GM18873 (cell line): ENCODE measurements at regions not wholly inside any gene's neighbourhood (a gene's known extent, or its start where the extent isn't known, plus 50 kb on each side); places are given as distances from the start of the nearest gene placed in this dataset.
"Not testable (repeated sequence)": the region's sequence is repeated elsewhere in the genome, so short reads cannot be mapped to it uniquely, and the experiment has no call there.

Experiments
- ATAC-seq: cut with Tn5 transposase; IDR thresholded peaks from one replicate; pipeline ENCODE4 v1.9.1; 2021; ENCODE audit warnings: mild to moderate bottlenecking, moderate library complexity, moderate number of reproducible peaks; ENCODE audit not compliant: unreplicated experiment, low FRiP score

GRCh38 chr4:14333616-14334015 is 668.7 kb upstream of the CPEB2 start:
- ATAC-seq = no peak

GRCh38 chr4:14334166-14334565 is 668.1 kb upstream of the CPEB2 start:
- ATAC-seq = no peak

GRCh38 chr4:14335872-14336271 is 666.4 kb upstream of the CPEB2 start:
- ATAC-seq = no peak

- no peak for ATAC-seq
Observed at GRCh38 chr4:14336656-14337055, 665.6 kb upstream of the CPEB2 start.

- no peak for ATAC-seq
Observed at GRCh38 chr4:14337892-14338584, 664.2 kb upstream of the CPEB2 start.

- ATAC-seq = no peak
Observed at GRCh38 chr4:14338585-14339265, 663.6 kb upstream of the CPEB2 start.

- no peak for ATAC-seq
Observed at GRCh38 chr4:14339715-14340114, 662.6 kb upstream of the CPEB2 start.

- no peak for ATAC-seq
Observed at GRCh38 chr4:14340321-14340720, 662.0 kb upstream of the CPEB2 start.

GRCh38 chr4:14343961-14344360 is 658.3 kb upstream of the CPEB2 start:
- ATAC-seq = no peak

GRCh38 chr4:14345356-14345775 is 656.9 kb upstream of the CPEB2 start:
- ATAC-seq = no peak

GRCh38 chr4:14347526-14347925 is 654.8 kb upstream of the CPEB2 start:
- no peak for ATAC-seq

GRCh38 chr4:14348506-14348905 is 653.8 kb upstream of the CPEB2 start:
- no peak for ATAC-seq

- not testable (repeated sequence) for ATAC-seq
Observed at GRCh38 chr4:14358544-14359160, 643.6 kb upstream of the CPEB2 start.

- ATAC-seq = no peak
Observed at GRCh38 chr4:14359991-14360390, 642.3 kb upstream of the CPEB2 start.

- no peak for ATAC-seq
Observed at GRCh38 chr4:14361084-14361483, 641.2 kb upstream of the CPEB2 start.

- no peak for ATAC-seq
Observed at GRCh38 chr4:14362385-14362784, 639.9 kb upstream of the CPEB2 start.

GRCh38 chr4:14364953-14365536 is 637.2 kb upstream of the CPEB2 start:
- ATAC-seq = no peak

- ATAC-seq = no peak
Observed at GRCh38 chr4:14368391-14368790, 633.9 kb upstream of the CPEB2 start.

- no peak for ATAC-seq
Observed at GRCh38 chr4:14371131-14371530, 631.1 kb upstream of the CPEB2 start.

GRCh38 chr4:14375816-14376215 is 626.5 kb upstream of the CPEB2 start:
- no peak for ATAC-seq

- ATAC-seq = no peak
Observed at GRCh38 chr4:14379183-14379582, 623.1 kb upstream of the CPEB2 start.
